H9 (cell line): ENCODE measurements at regions not wholly inside any gene's neighbourhood (a gene's known extent, or its start where the extent isn't known, plus 50 kb on each side); places are given as distances from the start of the nearest gene placed in this dataset.

Experiments used
- DNase-seq: peaks from one replicate; pipeline ENCODE4 v3.0.0-alpha.2; 2017
- H2AFZ ChIP-seq: one replicate; pipeline ENCODE4 v1.6.1; 2013; ENCODE audit warnings: mild to moderate bottlenecking, low read length, control low read depth, moderate library complexity
- H2AK5ac ChIP-seq: 2 replicates; pipeline ENCODE4 v1.6.1; 2013; ENCODE audit warnings: low read length, control low read depth, mixed read lengths; ENCODE audit not compliant: insufficient read length
- H2BK120ac ChIP-seq: one replicate; pipeline ENCODE4 v1.6.1; 2013; ENCODE audit warnings: low read depth, mild to moderate bottlenecking, low read length, control low read depth, inconsistent platforms; ENCODE audit not compliant: poor library complexity, severe bottlenecking
- H2BK12ac ChIP-seq: 2 replicates; pipeline ENCODE4 v1.6.1; 2013; ENCODE audit warnings: low read length, control low read depth, mixed read lengths, low read depth; ENCODE audit not compliant: insufficient read length
- H2BK15ac ChIP-seq: 2 replicates; pipeline ENCODE4 v1.6.1; 2013; ENCODE audit warnings: low read depth, low read length, control low read depth
- H2BK20ac ChIP-seq: one replicate; pipeline ENCODE4 v1.6.1; 2013; ENCODE audit warnings: low read depth, mild to moderate bottlenecking, low read length, control low read depth, inconsistent platforms; ENCODE audit not compliant: poor library complexity, severe bottlenecking
- H2BK5ac ChIP-seq: 2 replicates; pipeline ENCODE4 v1.6.1; 2013; ENCODE audit warnings: low read length, control low read depth, mixed read lengths; ENCODE audit not compliant: insufficient read length
- H3K14ac ChIP-seq: 2 replicates; pipeline ENCODE4 v1.6.1; 2013; ENCODE audit warnings: low read length, control low read depth; ENCODE audit not compliant: insufficient read depth
- H3K18ac ChIP-seq: 2 replicates; pipeline ENCODE4 v1.6.1; 2013; ENCODE audit warnings: low read depth, mild to moderate bottlenecking, mixed read lengths, low read length, control low read depth; ENCODE audit not compliant: insufficient read length
- H3K23ac ChIP-seq: 2 replicates; pipeline ENCODE4 v1.6.1; 2013; ENCODE audit warnings: low read length, control low read depth, mixed read lengths, low read depth; ENCODE audit not compliant: insufficient read length
- H3K23me2 ChIP-seq: 2 replicates; pipeline ENCODE4 v1.6.1; 2013; ENCODE audit warnings: low read depth, mild to moderate bottlenecking, mixed read lengths, low read length, control low read depth; ENCODE audit not compliant: insufficient read length, poor library complexity, severe bottlenecking
- H3K27ac ChIP-seq: 2 replicates; pipeline ENCODE4 v1.5.1; 2013; ENCODE audit warnings: low read length, control low read depth, mixed read lengths, low read depth; ENCODE audit not compliant: insufficient read length
- H3K27me3 ChIP-seq: 2 replicates; pipeline ENCODE4 v1.6.1; 2013; ENCODE audit warnings: low read length, control low read depth, inconsistent platforms; ENCODE audit not compliant: insufficient read depth
- H3K4ac ChIP-seq: 2 replicates; pipeline ENCODE4 v1.6.1; 2013; ENCODE audit warnings: low read depth, mild to moderate bottlenecking, control low read depth, inconsistent platforms, low read length, moderate library complexity
- H3K4me1 ChIP-seq: 2 replicates; pipeline ENCODE4 v1.6.1; 2013; ENCODE audit warnings: low read length, control low read depth, inconsistent platforms; ENCODE audit not compliant: insufficient read depth
- H3K4me2 ChIP-seq: 2 replicates; pipeline ENCODE4 v1.6.1; 2013; ENCODE audit warnings: low read length, control low read depth, mixed read lengths; ENCODE audit not compliant: insufficient read length, insufficient read depth
- H3K56ac ChIP-seq: 2 replicates; pipeline ENCODE4 v1.6.1; 2013; ENCODE audit warnings: low read depth, mild to moderate bottlenecking, mixed read lengths, low read length, control low read depth; ENCODE audit not compliant: insufficient read length
- H3K79me1 ChIP-seq: 2 replicates; pipeline ENCODE4 v1.6.1; 2013; ENCODE audit warnings: low read depth, mild to moderate bottlenecking, moderate library complexity, low read length, control low read depth, inconsistent platforms; ENCODE audit not compliant: insufficient read depth, poor library complexity, severe bottlenecking
- H3K79me2 ChIP-seq: 2 replicates; pipeline ENCODE4 v1.6.1; 2013; ENCODE audit warnings: low read length, control low read depth, inconsistent platforms; ENCODE audit not compliant: insufficient read depth
- H3K9ac ChIP-seq: 2 replicates; pipeline ENCODE4 v1.6.1; 2013; ENCODE audit warnings: low read length, control low read depth, mixed read lengths; ENCODE audit not compliant: insufficient read length; ENCODE audit errors: extremely low read depth
- H3K9me3 ChIP-seq: one replicate; pipeline ENCODE4 v1.6.1; 2013; ENCODE audit warnings: low read depth, low read length, inconsistent platforms; ENCODE audit not compliant: control insufficient read depth
- H3T11ph ChIP-seq: one replicate; pipeline ENCODE4 v1.6.1; 2013; ENCODE audit warnings: mild to moderate bottlenecking, low read length, control low read depth, inconsistent platforms
- H4K20me1 ChIP-seq: one replicate; pipeline ENCODE4 v1.6.1; 2013; ENCODE audit not compliant: control insufficient read depth, insufficient read length, insufficient read depth
- H4K5ac ChIP-seq: 2 replicates; pipeline ENCODE4 v1.6.1; 2013; ENCODE audit warnings: low read depth, mild to moderate bottlenecking, mixed read lengths, low read length, control low read depth; ENCODE audit not compliant: insufficient read length
- H4K8ac ChIP-seq: replicated peaks from 2 replicates; pipeline ENCODE4 v1.6.1; 2013; ENCODE audit warnings: low read length, control low read depth, mixed read lengths, low read depth; ENCODE audit not compliant: insufficient read length
- H4K91ac ChIP-seq: 2 replicates; pipeline ENCODE4 v1.6.1; 2013; ENCODE audit warnings: low read depth, mild to moderate bottlenecking, moderate library complexity, mixed read lengths, low read length, control low read depth; ENCODE audit not compliant: insufficient read length
- H3K27ac Mint-ChIP-seq, 3 experiments: 2 replicates in 2 of 3; 3 replicates in 1 of 3; pipeline ENCODE4 v1.8.0; 2020 to 2021; ENCODE audit warnings: mixed read lengths in 3 of 3, mild to moderate bottlenecking in 1 of 3, moderate library complexity in 1 of 3
- H3K27me3 Mint-ChIP-seq: 2 replicates; pipeline ENCODE4 v1.8.0; 2021; ENCODE audit warnings: low read depth, mild to moderate bottlenecking, moderate library complexity, mixed read lengths
- H3K36me3 Mint-ChIP-seq, 3 experiments: 2 replicates in 2 of 3; 3 replicates in 1 of 3; pipeline ENCODE4 v1.8.0; 2020 to 2021; ENCODE audit warnings: low read depth in 3 of 3, mixed read lengths in 3 of 3; ENCODE audit not compliant: insufficient read depth in 1 of 3
- H3K4me1 Mint-ChIP-seq, 2 experiments: 2 replicates each; pipeline ENCODE4 v1.8.0; 2020; ENCODE audit warnings: mixed read lengths in 2 of 2
- H3K4me3 Mint-ChIP-seq, 2 experiments: 2 replicates in 1 of 2; 3 replicates in 1 of 2; pipeline ENCODE4 v1.8.0; 2020 to 2021; ENCODE audit warnings: mild to moderate bottlenecking in 2 of 2, mixed read lengths in 2 of 2, moderate library complexity in 1 of 2
- H3K9me3 Mint-ChIP-seq, 2 experiments: 2 replicates in 1 of 2; 3 replicates in 1 of 2; pipeline ENCODE4 v1.8.0; 2020; ENCODE audit warnings: mild to moderate bottlenecking in 2 of 2, mixed read lengths in 2 of 2, moderate library complexity in 1 of 2
- WGBS: extraction: QIAGEN DNeasy Blood & Tissue Kit; methylation state at CpG from one replicate; pipeline ENCODE4 v1.1.7; 2013; ENCODE audit warnings: missing lambda C conversion rate, low lambda C conversion rate, mixed read lengths; ENCODE audit not compliant: insufficient read length; ENCODE audit errors: extremely low coverage; 5-methylcytosine and 5-hydroxymethylcytosine counted together
- TF ChIP-seq, protein P1 (sequence below): fragments of 200-600 bp; sonication (generic); conservative IDR thresholded peaks from 3 replicates; pipeline ENCODE4 v1.8.0; 2021; ENCODE audit warnings: antibody characterized with exemption, mild to moderate bottlenecking

DNA sequence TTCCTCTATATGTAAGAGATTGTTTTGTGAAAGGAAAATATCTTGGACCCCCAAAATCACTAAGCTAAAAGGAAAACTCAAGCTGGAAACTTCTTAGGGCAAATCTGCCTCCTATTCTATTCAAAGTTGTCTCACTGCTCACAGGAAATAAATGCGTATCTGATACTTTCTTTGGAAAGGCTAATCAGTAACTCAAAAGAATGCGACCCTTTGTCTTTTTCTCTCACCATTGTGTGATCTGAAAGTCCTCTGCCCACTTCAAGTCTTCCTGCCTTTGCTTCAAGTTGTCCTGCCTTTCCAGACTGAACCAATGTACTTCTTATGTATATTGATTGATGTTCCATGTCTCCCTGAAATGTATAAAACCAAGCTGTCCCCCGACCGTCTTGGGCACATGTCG is 157.3 kb downstream of the KIF2B start:
- H2BK5ac ChIP-seq: no peak overlapping the region
- peaks cover 10 to 12% of the 10 kb centered on the region in 2 experiments; a peak in 3 of 5 replicates for H3K9me3 Mint-ChIP-seq
- H3K36me3 Mint-ChIP-seq: peaks cover 4 to 14% (median 12%) of the 10 kb centered on the region in 3 experiments; a peak in 6 of 7 replicates
- TF ChIP-seq, protein P1, sequence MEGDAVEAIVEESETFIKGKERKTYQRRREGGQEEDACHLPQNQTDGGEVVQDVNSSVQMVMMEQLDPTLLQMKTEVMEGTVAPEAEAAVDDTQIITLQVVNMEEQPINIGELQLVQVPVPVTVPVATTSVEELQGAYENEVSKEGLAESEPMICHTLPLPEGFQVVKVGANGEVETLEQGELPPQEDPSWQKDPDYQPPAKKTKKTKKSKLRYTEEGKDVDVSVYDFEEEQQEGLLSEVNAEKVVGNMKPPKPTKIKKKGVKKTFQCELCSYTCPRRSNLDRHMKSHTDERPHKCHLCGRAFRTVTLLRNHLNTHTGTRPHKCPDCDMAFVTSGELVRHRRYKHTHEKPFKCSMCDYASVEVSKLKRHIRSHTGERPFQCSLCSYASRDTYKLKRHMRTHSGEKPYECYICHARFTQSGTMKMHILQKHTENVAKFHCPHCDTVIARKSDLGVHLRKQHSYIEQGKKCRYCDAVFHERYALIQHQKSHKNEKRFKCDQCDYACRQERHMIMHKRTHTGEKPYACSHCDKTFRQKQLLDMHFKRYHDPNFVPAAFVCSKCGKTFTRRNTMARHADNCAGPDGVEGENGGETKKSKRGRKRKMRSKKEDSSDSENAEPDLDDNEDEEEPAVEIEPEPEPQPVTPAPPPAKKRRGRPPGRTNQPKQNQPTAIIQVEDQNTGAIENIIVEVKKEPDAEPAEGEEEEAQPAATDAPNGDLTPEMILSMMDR: no peak
- H4K8ac ChIP-seq: no peak overlapping the region
- H3K23ac ChIP-seq: no peak overlapping the region
- no peaks in the 10 kb centered on the region for H3K79me2 ChIP-seq
- H3K56ac ChIP-seq: no peak overlapping the region
- peak overlapping the region in 1 of 3 experiments; percentile 25; a peak in 3 of 7 replicates for H3K27ac Mint-ChIP-seq
- H3K9me3 ChIP-seq: peaks cover 6% of the 10 kb centered on the region
- peaks cover 8 to 15% of the 10 kb centered on the region in 2 experiments for H3K4me1 Mint-ChIP-seq
- H3K14ac ChIP-seq: no peak overlapping the region
- H2AFZ ChIP-seq: no peak overlapping the region
- H3K4me2 ChIP-seq: no peak overlapping the region
- no peak overlapping the region for H2BK120ac ChIP-seq
- H3K18ac ChIP-seq: no peak overlapping the region
- no peak overlapping the region for H4K91ac ChIP-seq
- no peak overlapping the region for H4K5ac ChIP-seq
- no peak overlapping the region for H2AK5ac ChIP-seq
- DNase-seq: no peak
- H2BK12ac ChIP-seq: no peak overlapping the region
- H4K20me1 ChIP-seq: no peaks in the 10 kb centered on the region
- no peaks in the 10 kb centered on the region for H3K23me2 ChIP-seq
- no peaks in the 10 kb centered on the region for H3K27me3 ChIP-seq
- H2BK20ac ChIP-seq: no peak overlapping the region
- H3K27me3 Mint-ChIP-seq: no peaks in the 10 kb centered on the region
- H3K27ac ChIP-seq: no peak overlapping the region
- no CpG with 5 or more reads among the region's 5 CpGs for WGBS
- no peak overlapping the region for H3K4me3 Mint-ChIP-seq
- H3K4me1 ChIP-seq: no peaks in the 10 kb centered on the region; the same call in 1 of the 2 replicates
- H2BK15ac ChIP-seq: no peak overlapping the region
- H3T11ph ChIP-seq: no peak overlapping the region
- no peak overlapping the region for H3K4ac ChIP-seq
- no peak overlapping the region for H3K9ac ChIP-seq
- H3K79me1 ChIP-seq: no peaks in the 10 kb centered on the region
